RWPE1 (cell line): ENCODE measurements at regions not wholly inside any gene's neighbourhood (a gene's known extent, or its start where the extent isn't known, plus 50 kb on each side); places are given as distances from the start of the nearest gene placed in this dataset.

Experiments
- CTCF ChIA-PET: fragments of 350-600 bp; sonication (Branson Sonifier 250); formaldehyde crosslinking; extraction: SDS; loops from one replicate; lab custom pipeline; 2021; lab: Yijun Ruan, JAX
- POLR2A ChIA-PET: fragments of 400-600 bp; formaldehyde crosslinking; extraction: SDS; loops from one replicate; lab custom pipeline; 2020; ENCODE audit warnings: antibody characterized with exemption; ENCODE audit not compliant: low non-redundant PET; lab: Yijun Ruan, JAX
- DNase-seq: peaks from one replicate; pipeline ENCODE4 v3.0.0; 2012; ENCODE audit warnings: low spot score
- H3K27ac ChIP-seq: fragments of 450-650 bp; 2 replicates; pipeline ENCODE4 v1.5.1; 2017
- TF ChIP-seq, protein P1 (sequence below): fragments of 450-650 bp; conservative IDR thresholded peaks from 2 replicates; pipeline ENCODE4 v1.5.1; 2017; ENCODE audit warnings: low read depth, mild to moderate bottlenecking

DNA sequence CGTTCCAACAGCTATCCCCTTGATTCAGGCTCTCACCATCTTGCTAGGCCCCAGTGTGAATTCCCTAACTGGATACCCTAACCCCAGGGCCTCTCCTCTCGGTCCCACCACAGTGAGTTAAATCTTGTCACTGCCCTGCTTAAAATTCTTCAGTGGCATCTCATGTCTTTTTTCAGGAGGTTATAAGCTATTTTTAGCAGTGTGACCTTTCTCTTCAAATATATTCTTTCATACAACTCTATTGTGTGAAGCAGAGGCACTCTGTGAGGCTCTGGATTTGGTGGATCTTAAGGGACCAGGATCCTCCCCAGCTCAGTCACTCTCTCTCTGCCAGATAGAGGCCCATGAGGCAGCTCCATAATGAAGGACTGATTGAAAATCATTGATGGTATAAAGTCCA, 760.4 kb downstream of the NTRK3 start:
- ChIA-PET CTCF (no interaction called here), POLR2A (no interaction called here)
- DNase-seq: no peak
- H3K27ac ChIP-seq: no peak overlapping the region
- TF ChIP-seq, protein P1, sequence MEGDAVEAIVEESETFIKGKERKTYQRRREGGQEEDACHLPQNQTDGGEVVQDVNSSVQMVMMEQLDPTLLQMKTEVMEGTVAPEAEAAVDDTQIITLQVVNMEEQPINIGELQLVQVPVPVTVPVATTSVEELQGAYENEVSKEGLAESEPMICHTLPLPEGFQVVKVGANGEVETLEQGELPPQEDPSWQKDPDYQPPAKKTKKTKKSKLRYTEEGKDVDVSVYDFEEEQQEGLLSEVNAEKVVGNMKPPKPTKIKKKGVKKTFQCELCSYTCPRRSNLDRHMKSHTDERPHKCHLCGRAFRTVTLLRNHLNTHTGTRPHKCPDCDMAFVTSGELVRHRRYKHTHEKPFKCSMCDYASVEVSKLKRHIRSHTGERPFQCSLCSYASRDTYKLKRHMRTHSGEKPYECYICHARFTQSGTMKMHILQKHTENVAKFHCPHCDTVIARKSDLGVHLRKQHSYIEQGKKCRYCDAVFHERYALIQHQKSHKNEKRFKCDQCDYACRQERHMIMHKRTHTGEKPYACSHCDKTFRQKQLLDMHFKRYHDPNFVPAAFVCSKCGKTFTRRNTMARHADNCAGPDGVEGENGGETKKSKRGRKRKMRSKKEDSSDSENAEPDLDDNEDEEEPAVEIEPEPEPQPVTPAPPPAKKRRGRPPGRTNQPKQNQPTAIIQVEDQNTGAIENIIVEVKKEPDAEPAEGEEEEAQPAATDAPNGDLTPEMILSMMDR: no peak

DNA sequence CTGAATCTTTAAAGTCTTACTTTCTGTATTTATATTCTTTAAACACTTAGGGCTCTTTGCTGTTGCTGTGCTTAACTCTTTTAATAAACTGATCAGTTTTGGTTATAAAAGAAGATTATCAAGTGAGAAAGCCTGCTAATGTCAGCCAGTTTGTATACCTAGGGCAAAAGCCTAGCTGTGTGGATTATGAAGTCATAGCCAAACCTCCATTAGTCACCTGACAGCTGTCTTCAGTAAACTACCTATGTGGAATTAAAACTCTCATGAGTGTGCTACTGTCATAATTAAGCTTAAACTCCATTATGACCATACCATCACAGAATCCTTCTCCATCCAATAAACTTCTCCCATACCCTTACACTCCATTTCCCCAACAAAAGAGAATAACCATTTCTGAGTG, 762.7 kb downstream of the NTRK3 start:
- DNase-seq: no peak
- ChIA-PET POLR2A (no interaction called here), CTCF (interaction anchor here (0.6 to 0.8 kb wide), 2 partner anchors 38 to 449 kb away, joined by 3 to 5 read pairs; no protein-coding TSS in a partner anchor)
- no peak overlapping the region for H3K27ac ChIP-seq
- TF ChIP-seq, protein P1: no peak

DNA sequence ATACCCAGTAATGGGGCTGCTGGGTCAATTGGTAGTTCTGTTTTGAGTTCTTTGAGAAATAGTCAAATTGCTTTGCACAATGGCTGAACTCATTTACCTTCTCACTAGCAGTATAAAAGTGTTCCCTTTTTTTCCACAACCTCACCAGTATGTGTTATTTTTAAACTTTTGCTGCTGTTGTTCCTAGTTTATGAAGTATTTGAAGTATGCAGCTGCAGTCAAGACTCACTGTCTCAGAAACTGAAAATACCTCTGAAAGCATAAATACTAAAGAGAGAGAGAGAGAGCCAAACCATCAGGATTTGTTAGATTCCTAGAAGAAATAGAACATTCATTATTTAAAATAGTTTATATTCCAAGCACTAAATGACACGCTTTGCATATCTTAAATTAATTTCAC, 764.2 kb downstream of the NTRK3 start:
- no peak for DNase-seq
- no peak overlapping the region for H3K27ac ChIP-seq
- POLR2A ChIA-PET: no interaction called here
- TF ChIP-seq, protein P1: no peak
- CTCF ChIA-PET: no interaction called here

- TF ChIP-seq, protein P1: no peak
- ChIA-PET POLR2A (no interaction called here), CTCF (no interaction called here)
- DNase-seq: no peak
- no peak overlapping the region for H3K27ac ChIP-seq
Measured at GRCh38 chr15:87490666-87491065, 765.9 kb downstream of the NTRK3 start.

DNA sequence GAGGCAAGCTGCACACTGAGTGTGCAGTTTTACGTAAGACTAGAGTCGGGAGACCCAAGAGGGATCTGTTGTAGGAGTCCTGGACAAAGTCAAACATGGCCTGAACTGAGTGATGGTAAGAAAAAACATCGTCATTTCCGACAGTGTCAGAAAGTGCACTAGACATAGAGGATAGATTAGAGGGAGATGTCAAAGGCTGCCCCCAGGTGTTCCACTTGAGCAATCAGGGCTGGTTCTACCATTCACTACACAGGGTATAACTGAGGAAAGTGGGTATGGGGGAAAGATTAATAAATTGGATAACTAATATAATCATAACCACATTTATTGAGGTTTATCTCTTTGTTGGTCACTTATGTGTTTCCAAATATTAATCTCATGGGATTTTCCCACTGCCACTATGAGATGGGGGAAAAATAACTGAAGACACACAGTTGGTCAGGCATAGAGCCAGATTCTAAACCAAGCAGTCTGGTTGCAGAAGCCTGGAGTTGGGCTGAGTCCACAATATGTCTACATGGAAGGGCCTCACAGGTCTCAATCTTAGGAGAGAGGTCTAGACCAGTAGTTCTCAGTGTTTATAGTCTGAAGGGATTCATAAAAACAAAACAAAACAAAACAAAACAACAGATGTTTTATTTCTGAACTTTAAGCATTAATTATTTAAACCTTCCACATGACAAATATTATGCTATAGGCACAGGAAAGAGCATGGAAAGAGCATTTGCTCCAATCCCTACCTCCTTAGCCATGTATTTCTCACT, 766.5 kb downstream of the NTRK3 start:
- POLR2A ChIA-PET: no interaction called here
- TF ChIP-seq, protein P1: no peak

DNA sequence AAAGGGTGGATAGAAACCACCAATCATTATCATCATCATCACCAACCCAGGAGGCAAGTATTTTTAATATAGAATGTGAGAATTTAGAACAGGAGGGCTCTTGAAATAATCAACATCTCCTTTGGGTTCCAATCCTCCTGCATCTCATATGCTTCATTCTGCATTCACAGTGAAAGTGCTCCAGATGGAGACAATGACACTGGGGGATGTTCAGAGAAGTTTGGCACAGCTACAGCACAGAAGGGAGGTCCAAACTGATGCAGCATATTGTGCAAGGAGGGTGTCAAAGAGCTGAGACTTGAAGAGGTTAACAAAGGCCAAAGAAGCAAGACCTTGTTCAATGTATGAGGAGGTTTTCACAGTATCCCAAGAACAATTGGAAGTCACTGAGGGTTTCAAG, 767.1 kb downstream of the NTRK3 start:
- CTCF ChIA-PET: no interaction called here
- TF ChIP-seq, protein P1: no peak
- POLR2A ChIA-PET: no interaction called here
- no peak for DNase-seq
- no peak overlapping the region for H3K27ac ChIP-seq

More for the DNA sequence above, 766.5 kb downstream of the NTRK3 start:
- DNase-seq: no peak
- CTCF ChIA-PET: no interaction called here
- no peak overlapping the region for H3K27ac ChIP-seq
